ENCODE measurements at regions not wholly inside any gene's neighbourhood (a gene's known extent, or its start where the extent isn't known, plus 50 kb on each side); places are given as distances from the start of the nearest gene placed in this dataset.
A peak's percentile ranks its signal among the peaks of the same experiment; 100 is the strongest.

DNA sequence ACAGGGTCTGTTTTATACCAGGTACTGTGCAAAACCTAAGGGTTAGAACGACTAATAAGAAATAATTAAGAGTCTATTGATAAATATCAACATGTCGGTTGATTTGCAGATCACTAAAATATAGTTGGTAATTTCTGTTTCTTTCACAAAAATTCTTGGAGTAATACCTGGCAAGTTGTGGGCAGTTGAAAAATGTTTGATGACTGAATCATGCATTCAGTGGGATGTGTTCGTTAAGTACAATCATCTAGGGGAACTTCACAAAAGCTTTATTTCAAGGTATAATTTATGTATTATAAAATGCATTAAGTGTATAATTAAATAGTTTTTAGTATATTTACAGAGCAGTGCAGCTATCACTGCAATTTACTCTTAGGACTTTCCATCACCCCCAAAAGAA is 120.0 kb downstream of the KCNA5 start:
- peaks cover 0 to 9% (median 0%) of the 10 kb centered on the region in 3 donors for H3K27me3 ChIP-seq
- TF ChIP-seq POLR2A (IDR thresholded peaks at IDR 0.05) (no peak), POLR2AphosphoS5 (IDR thresholded peaks at IDR 0.05) (no peak), EP300 (IDR thresholded peaks at IDR 0.05) (no peak)
- TF ChIP-seq, protein P1, sequence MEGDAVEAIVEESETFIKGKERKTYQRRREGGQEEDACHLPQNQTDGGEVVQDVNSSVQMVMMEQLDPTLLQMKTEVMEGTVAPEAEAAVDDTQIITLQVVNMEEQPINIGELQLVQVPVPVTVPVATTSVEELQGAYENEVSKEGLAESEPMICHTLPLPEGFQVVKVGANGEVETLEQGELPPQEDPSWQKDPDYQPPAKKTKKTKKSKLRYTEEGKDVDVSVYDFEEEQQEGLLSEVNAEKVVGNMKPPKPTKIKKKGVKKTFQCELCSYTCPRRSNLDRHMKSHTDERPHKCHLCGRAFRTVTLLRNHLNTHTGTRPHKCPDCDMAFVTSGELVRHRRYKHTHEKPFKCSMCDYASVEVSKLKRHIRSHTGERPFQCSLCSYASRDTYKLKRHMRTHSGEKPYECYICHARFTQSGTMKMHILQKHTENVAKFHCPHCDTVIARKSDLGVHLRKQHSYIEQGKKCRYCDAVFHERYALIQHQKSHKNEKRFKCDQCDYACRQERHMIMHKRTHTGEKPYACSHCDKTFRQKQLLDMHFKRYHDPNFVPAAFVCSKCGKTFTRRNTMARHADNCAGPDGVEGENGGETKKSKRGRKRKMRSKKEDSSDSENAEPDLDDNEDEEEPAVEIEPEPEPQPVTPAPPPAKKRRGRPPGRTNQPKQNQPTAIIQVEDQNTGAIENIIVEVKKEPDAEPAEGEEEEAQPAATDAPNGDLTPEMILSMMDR (IDR thresholded peaks at IDR 0.05), result no peak
- intact Hi-C loops (cut with DNase I; ENCODE audit: low total_unique reads), result no loop called here
- H3K4me3 ChIP-seq, result no peak overlapping the region
- no peaks in the 10 kb centered on the region for H3K4me1 ChIP-seq
- WGBS, 5 donors, result 86 to 91% (median 88%) methylated on average over 3 of the region's 3 CpGs
- no peaks in the 10 kb centered on the region for H3K9me3 ChIP-seq
- H3K36me3 ChIP-seq, result no peaks in the 10 kb centered on the region
- no peak for DNase-seq
- no peak overlapping the region for H3K27ac ChIP-seq

DNA sequence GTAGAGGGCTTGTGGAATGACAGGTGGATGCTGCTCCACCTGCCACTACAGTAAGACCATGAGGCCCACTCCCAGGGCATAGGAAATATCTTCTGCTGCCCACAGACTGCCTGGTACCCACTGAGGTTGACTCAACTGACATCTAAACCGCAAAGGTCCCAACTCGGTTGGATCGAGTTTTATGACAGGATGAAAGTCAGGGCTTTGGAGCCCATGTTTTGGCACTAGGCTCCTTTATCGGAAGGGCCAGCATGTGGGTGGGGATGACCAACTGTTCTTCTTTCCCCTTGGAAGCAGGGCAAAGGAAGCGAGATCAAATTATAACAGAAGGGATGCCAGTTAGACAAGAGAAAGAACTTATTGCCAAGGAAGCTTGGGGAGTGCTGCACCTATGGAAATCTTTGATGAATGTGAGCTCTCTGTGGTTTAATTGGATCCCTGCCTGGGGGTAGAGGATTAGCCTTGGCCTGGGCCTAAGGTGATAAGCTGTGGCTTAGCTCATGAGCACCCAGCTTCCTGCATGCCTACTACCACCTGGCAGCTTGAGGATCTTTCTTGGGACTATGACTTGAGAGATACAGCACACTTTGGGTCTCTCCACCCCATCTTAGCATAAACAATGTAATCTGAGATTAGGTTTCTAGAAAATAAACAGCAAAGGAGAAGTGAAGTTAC is 121.8 kb downstream of the KCNA5 start:
- Histone ChIP-seq H3K27me3 (peaks cover 0 to 9% (median 0%) of the 10 kb centered on the region in 3 donors), H3K27ac (no peak overlapping the region), H3K36me3 (no peaks in the 10 kb centered on the region), H3K4me3 (no peak overlapping the region), H3K4me1 (no peaks in the 10 kb centered on the region), H3K9me3 (no peaks in the 10 kb centered on the region)
- 73 to 100% (median 91%) methylated on average over 3 to 5 of the region's 5 CpGs for whole genome bisulfite sequencing, 5 donors
- intact Hi-C loops (cut with DNase I; ENCODE audit: low total_unique reads), result no loop called here
- TF ChIP-seq POLR2A (IDR thresholded peaks at IDR 0.05) (no peak), POLR2AphosphoS5 (IDR thresholded peaks at IDR 0.05) (no peak), EP300 (IDR thresholded peaks at IDR 0.05) (no peak)
- TF ChIP-seq, protein P1 (IDR thresholded peaks at IDR 0.05), result no peak
- no peak for DNase-seq

DNA sequence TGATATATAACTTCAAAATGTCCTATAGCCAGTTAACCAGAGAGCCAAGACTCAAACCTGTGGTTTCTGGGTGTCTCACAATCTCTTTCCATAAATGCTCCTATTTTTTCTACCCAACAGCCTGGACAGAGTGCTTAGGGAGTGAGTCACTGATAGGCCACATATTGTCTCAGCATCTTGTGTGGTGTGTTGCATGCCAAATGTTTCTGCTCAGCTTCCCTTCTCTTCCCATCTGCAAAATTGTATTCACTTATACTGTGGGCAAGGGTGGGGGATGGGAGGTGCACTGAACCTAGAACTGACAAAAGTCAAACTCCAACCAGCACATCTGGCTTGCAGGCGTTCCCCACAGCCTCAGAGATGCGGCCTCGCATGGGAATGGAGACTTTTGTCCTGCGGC is 123.3 kb downstream of the KCNA5 start:
- Histone ChIP-seq H3K4me1 (no peaks in the 10 kb centered on the region), H3K27ac (no peak overlapping the region), H3K9me3 (no peaks in the 10 kb centered on the region), H3K27me3 (no peaks in the 10 kb centered on the region), H3K36me3 (no peaks in the 10 kb centered on the region), H3K4me3 (no peak overlapping the region)
- TF ChIP-seq EP300 (IDR thresholded peaks at IDR 0.05), result no peak
- no peak for TF ChIP-seq POLR2AphosphoS5 (IDR thresholded peaks at IDR 0.05)
- TF ChIP-seq, protein P1 (IDR thresholded peaks at IDR 0.05), result no peak
- TF ChIP-seq POLR2A (IDR thresholded peaks at IDR 0.05), result no peak
- intact Hi-C loops (cut with DNase I; ENCODE audit: low total_unique reads), result no loop called here
- DNase-seq, result peak in 1 of 2 donors; percentile 45
- WGBS, 5 donors, result 68 to 87% (median 72%) methylated on average over 4 of the region's 4 CpGs

DNA sequence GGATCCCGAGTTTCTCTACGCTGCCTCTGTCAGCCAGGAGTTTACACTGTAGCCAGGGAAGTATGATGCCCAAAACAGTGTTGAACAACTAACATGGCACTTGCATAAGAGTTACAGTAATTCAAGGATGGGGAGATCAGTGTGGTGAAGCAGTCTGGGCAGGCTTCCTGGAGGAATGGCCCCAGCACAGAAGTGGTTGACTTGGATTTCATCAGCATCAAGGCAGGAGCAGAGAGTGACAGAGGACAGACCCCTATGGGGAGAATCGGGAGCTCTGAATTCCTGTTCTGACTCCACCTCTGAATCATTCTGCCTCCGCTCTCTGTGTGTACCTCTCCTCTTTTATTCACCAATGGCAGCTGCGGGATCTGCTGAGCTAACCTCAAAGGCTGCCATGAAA is 124.5 kb downstream of the KCNA5 start:
- H3K4me3 ChIP-seq, result no peak overlapping the region
- no peaks in the 10 kb centered on the region for H3K4me1 ChIP-seq
- intact Hi-C loops (cut with DNase I; ENCODE audit: low total_unique reads), result no loop called here
- WGBS, 5 donors, result 83 to 89% (median 84%) methylated on average over 5 of the region's 5 CpGs
- H3K27ac ChIP-seq, result no peak overlapping the region
- no peak for TF ChIP-seq EP300 (IDR thresholded peaks at IDR 0.05)
- no peak for TF ChIP-seq POLR2A (IDR thresholded peaks at IDR 0.05)
- TF ChIP-seq POLR2AphosphoS5 (IDR thresholded peaks at IDR 0.05), result no peak
- TF ChIP-seq, protein P1 (IDR thresholded peaks at IDR 0.05), result no peak
- peaks cover 0 to 8% (median 0%) of the 10 kb centered on the region in 3 donors for H3K27me3 ChIP-seq
- no peak for DNase-seq
- H3K9me3 ChIP-seq, result no peaks in the 10 kb centered on the region
- no peaks in the 10 kb centered on the region for H3K36me3 ChIP-seq

All from stomach (tissue), 8 donors.